ENCODE measurements at regions not wholly inside any gene's neighbourhood (a gene's known extent, or its start where the extent isn't known, plus 50 kb on each side); places are given as distances from the start of the nearest gene placed in this dataset.

DNA sequence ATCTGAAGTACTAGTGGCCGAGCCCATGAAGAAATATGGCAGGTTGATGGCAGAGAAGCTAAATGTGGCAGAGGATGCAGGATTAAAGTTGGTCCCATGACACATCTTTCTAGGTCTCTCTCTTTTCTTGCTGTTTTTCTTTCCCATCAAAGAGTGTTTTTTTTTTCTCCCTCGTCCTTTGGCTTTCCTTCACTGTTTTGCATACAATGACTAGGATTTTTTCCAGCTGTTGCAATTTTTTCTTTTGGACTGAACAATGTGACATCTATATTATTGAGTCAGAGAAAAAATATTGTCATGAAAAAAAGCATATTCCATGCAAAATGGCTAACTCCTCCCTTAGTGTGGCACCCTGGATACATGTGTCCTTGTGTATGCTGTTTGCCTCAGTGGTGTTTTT is 939.5 kb upstream of the FANCL start:
- TF ChIP-seq EZH2 (IDR thresholded peaks at IDR 0.05; ENCODE audit: insufficient read depth, poor library complexity, severe bottlenecking), result no peak
- no peak for TF ChIP-seq EZH2phosphoT487 (IDR thresholded peaks at IDR 0.05; ENCODE audit: insufficient read depth, low read depth)

All from GM23248 (cell line).